Neuronal stem cell (in vitro differentiated cells): ENCODE measurements at regions not wholly inside any gene's neighbourhood (a gene's known extent, or its start where the extent isn't known, plus 50 kb on each side); places are given as distances from the start of the nearest gene placed in this dataset.

Experiments used
- DNase-seq: peaks from one replicate; pipeline ENCODE4 v3.0.0-alpha.2; 2013; ENCODE audit warnings: low spot score
- H2AFZ ChIP-seq: one replicate; pipeline ENCODE4 v1.6.1; 2013; ENCODE audit warnings: mild to moderate bottlenecking, low read length, inconsistent platforms
- H2AK5ac ChIP-seq: 2 replicates; pipeline ENCODE4 v1.6.1; 2013; ENCODE audit warnings: low read depth, mild to moderate bottlenecking, inconsistent platforms, low read length, moderate library complexity, mixed read lengths
- H2BK120ac ChIP-seq: 2 replicates; pipeline ENCODE4 v1.6.1; 2013; ENCODE audit warnings: low read depth, mild to moderate bottlenecking, inconsistent platforms, low read length, moderate library complexity, mixed read lengths
- H2BK12ac ChIP-seq: one replicate; pipeline ENCODE4 v1.6.1; 2013; ENCODE audit warnings: low read length, inconsistent platforms
- H2BK15ac ChIP-seq: 2 replicates; pipeline ENCODE4 v1.6.1; 2013; ENCODE audit warnings: mild to moderate bottlenecking, low read length, inconsistent platforms, mixed read lengths
- H2BK5ac ChIP-seq: one replicate; pipeline ENCODE4 v1.6.1; 2013; ENCODE audit warnings: inconsistent platforms, mild to moderate bottlenecking, low read length, moderate library complexity
- H3K14ac ChIP-seq: one replicate; pipeline ENCODE4 v1.6.1; 2013; ENCODE audit warnings: low read length, inconsistent platforms
- H3K18ac ChIP-seq: 2 replicates; pipeline ENCODE4 v1.6.1; 2013; ENCODE audit warnings: low read length, inconsistent platforms
- H3K23ac ChIP-seq: 2 replicates; pipeline ENCODE4 v1.6.1; 2013; ENCODE audit warnings: low read depth, mild to moderate bottlenecking, mixed read lengths, low read length, inconsistent platforms; ENCODE audit not compliant: poor library complexity
- H3K27ac ChIP-seq: replicated peaks from 3 replicates; pipeline ENCODE4 v1.5.1; 2013; ENCODE audit warnings: low read length, inconsistent platforms
- H3K27me3 ChIP-seq, 3 experiments: 2 replicates each; pipeline ENCODE4 v1.6.1; 2013; ENCODE audit warnings: low read length in 3 of 3, mild to moderate bottlenecking in 2 of 3, inconsistent platforms in 1 of 3, low read depth in 1 of 3, mixed read lengths in 1 of 3, moderate library complexity in 1 of 3; ENCODE audit not compliant: control insufficient read depth in 3 of 3, insufficient read depth in 3 of 3
- H3K36me3 ChIP-seq, 2 donors: replicated peaks in 1 of 2; 2 replicates each; pipeline ENCODE4 v1.6.1; 2013; ENCODE audit warnings: low read length in 2 of 2; ENCODE audit not compliant: control insufficient read depth in 2 of 2, insufficient read depth in 2 of 2
- H3K4ac ChIP-seq: 2 replicates; pipeline ENCODE4 v1.6.1; 2013; ENCODE audit warnings: inconsistent platforms, mild to moderate bottlenecking, low read length, moderate library complexity
- H3K4me1 ChIP-seq, 2 donors: 1 replicate in 1 of 2; 2 replicates in 1 of 2; pipeline ENCODE4 v1.6.1; 2013; ENCODE audit warnings: low read length in 2 of 2, low read depth in 1 of 2; ENCODE audit not compliant: control insufficient read depth in 2 of 2, insufficient read depth in 1 of 2
- H3K4me2 ChIP-seq: one replicate; pipeline ENCODE4 v1.6.1; 2013; ENCODE audit warnings: mild to moderate bottlenecking, low read length, inconsistent platforms; ENCODE audit not compliant: insufficient read depth, poor library complexity, severe bottlenecking
- H3K4me3 ChIP-seq, 2 donors: 2 replicates each; pipeline ENCODE4 v1.5.1; 2013; ENCODE audit warnings: low read length in 2 of 2, mild to moderate bottlenecking in 2 of 2, inconsistent platforms in 1 of 2, moderate library complexity in 1 of 2
- H3K79me1 ChIP-seq: one replicate; pipeline ENCODE4 v1.6.1; 2013; ENCODE audit warnings: low read depth, mild to moderate bottlenecking, inconsistent platforms, low read length, moderate library complexity
- H3K9ac ChIP-seq: one replicate; pipeline ENCODE4 v1.6.1; 2013; ENCODE audit warnings: mild to moderate bottlenecking, low read depth, low read length, inconsistent platforms; ENCODE audit not compliant: poor library complexity
- H3K9me3 ChIP-seq, 2 donors: replicated peaks in 1 of 2; 2 replicates each; pipeline versions ENCODE3 to v1.6.1; 2013; ENCODE audit warnings: low read length in 2 of 2, mild to moderate bottlenecking in 2 of 2, inconsistent platforms in 1 of 2, low read depth in 1 of 2, mixed read lengths in 1 of 2, moderate library complexity in 1 of 2; ENCODE audit not compliant: control insufficient read depth in 2 of 2, insufficient read depth in 1 of 2
- H4K8ac ChIP-seq: one replicate; pipeline ENCODE4 v1.6.1; 2013; ENCODE audit warnings: low read depth, mild to moderate bottlenecking, inconsistent platforms, low read length, moderate library complexity
- H4K91ac ChIP-seq: one replicate; pipeline ENCODE4 v1.6.1; 2013; ENCODE audit warnings: low read length, low read depth, mild to moderate bottlenecking, inconsistent platforms; ENCODE audit not compliant: poor library complexity
- WGBS, 2 donors: extraction: QIAGEN DNeasy Blood & Tissue Kit; methylation state at CpG; one replicate each; pipeline ENCODE4 v1.1.7; 2013; ENCODE audit warnings: missing lambda C conversion rate in 2 of 2, mixed read lengths in 1 of 2; ENCODE audit not compliant: insufficient read length in 2 of 2, insufficient replicate concordance in 1 of 2; ENCODE audit errors: extremely low coverage in 2 of 2; 5-methylcytosine and 5-hydroxymethylcytosine counted together

DNA sequence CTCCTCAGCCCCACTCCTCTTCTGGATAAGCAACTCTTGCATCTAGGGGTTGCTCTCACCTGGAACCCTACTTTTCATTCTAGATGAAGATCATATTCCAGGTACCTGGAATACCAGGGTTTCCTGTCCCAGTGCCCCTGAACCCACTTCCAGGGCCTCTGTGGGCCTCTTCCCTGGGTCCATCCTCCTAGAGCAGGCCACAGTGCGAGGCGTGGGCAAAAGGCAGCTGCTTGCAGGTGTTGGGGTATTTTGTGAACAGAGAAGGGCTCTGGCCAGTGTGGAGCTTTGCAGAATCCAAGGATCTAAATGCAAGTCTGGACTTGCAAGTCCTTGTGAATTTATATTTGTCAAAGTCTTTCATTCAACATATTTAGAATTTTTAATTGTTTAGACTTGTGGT, 240.4 kb upstream of the POU3F1 start:
- Histone ChIP-seq H3K18ac (peak overlapping the region; percentile 69), H3K14ac (no peak overlapping the region), H3K9me3 (peaks cover 0 to 3% of the 10 kb centered on the region in 2 donors), H2AK5ac (peak overlapping the region; percentile 17), H3K4ac (no peak overlapping the region), H3K9ac (no peak overlapping the region), H3K27ac (peak overlapping the region; percentile 23), H3K4me1 (peaks cover 22 to 33% of the 10 kb centered on the region in 2 donors), H3K4me3 (no peak overlapping the region), H2BK12ac (no peak overlapping the region), H2AFZ (peak overlapping the region; percentile 19), H2BK120ac (peak overlapping the region; percentile 42), H4K8ac (no peak overlapping the region), H3K4me2 (no peak overlapping the region), H2BK15ac (no peak overlapping the region), H3K36me3 (no peaks in the 10 kb centered on the region), H3K23ac (no peak overlapping the region), H3K79me1 (no peaks in the 10 kb centered on the region), H2BK5ac (no peak overlapping the region), H3K27me3 (no peaks in the 10 kb centered on the region), H4K91ac (no peak overlapping the region)
- no peak for DNase-seq
- WGBS, 2 donors = no CpG with 5 or more reads among the region's 2 CpGs

DNA sequence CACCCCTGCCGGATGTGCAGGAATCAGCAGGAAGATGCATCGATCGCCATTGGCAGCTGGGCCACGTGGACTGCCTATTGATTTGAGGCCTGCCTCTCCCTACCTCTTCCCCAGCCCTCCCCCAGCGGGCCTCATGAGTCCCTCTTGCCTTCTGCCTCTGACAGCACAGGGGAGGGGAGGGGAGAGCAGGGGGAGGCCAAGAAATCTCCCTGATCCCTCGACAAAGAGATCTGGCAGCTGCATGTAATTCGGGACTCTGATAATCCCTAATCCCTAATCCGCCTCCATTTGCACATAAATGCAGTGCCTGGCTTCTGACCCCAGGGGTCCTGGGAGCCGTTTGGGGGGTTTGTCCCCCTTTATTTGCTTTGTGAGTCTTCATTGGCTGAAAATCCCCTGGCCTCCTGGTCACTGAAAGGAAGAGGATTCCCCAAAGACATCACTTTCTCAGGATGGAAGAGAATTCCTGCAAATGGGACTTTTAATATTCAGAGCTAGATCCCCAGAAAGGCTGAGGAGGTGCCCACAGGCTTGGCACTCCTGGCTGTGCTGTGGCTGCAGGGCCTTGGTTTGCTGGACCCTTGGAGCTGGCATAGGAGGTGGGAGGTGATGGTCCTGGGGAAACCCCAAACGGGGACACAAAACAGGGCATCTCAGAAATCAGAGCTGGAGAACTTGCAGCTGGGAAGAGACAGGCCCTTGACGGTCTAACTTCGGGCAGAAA, 239.4 kb upstream of the POU3F1 start:
- H4K91ac ChIP-seq = no peak overlapping the region
- H3K4me2 ChIP-seq = no peak overlapping the region
- no peak overlapping the region for H4K8ac ChIP-seq
- H3K4ac ChIP-seq = no peak overlapping the region
- H2BK5ac ChIP-seq = no peak overlapping the region
- H3K4me3 ChIP-seq = no peak overlapping the region
- peak overlapping the region; percentile 5 for H3K18ac ChIP-seq
- no peak overlapping the region for H2AFZ ChIP-seq
- no peak overlapping the region for H2BK12ac ChIP-seq
- no peak overlapping the region for H2BK15ac ChIP-seq
- H3K36me3 ChIP-seq = no peaks in the 10 kb centered on the region
- H3K14ac ChIP-seq = no peak overlapping the region
- H3K79me1 ChIP-seq = no peaks in the 10 kb centered on the region
- H3K9ac ChIP-seq = no peak overlapping the region
- no peak overlapping the region for H2BK120ac ChIP-seq
- peak overlapping the region; percentile 79 for H3K27ac ChIP-seq
- peaks cover 16 to 25% of the 10 kb centered on the region in 2 donors for H3K4me1 ChIP-seq
- WGBS, 2 donors = no CpG with 5 or more reads among the region's 12 CpGs
- H3K27me3 ChIP-seq = no peaks in the 10 kb centered on the region
- peaks cover 0 to 3% of the 10 kb centered on the region in 2 donors for H3K9me3 ChIP-seq
- H2AK5ac ChIP-seq = no peak overlapping the region
- peak; percentile 53 for DNase-seq
- no peak overlapping the region for H3K23ac ChIP-seq

DNA sequence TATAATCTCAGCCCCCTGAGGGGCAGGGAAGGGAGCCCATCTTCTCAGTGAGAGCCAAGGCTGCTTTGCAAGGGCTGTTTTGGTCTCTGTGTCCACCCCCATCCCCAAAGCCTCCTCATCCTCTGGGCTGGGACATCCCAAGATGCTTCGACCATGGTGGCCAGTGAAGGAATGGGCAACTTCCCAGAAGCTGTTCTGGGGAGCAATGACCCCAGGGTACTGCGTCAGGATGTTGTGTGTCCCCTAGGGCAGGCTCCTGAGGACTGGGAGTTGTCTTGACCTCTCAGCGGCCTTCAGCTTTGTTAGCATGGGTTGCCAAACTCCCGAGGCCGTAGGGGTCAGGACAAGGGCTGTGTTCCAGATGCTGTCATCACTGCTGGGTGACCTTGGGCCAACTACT, 238.4 kb upstream of the POU3F1 start:
- no CpG with 5 or more reads among the region's 5 CpGs for WGBS, 2 donors
- Histone ChIP-seq H2AK5ac (no peak overlapping the region), H3K4ac (no peak overlapping the region), H3K27ac (no peak overlapping the region), H3K18ac (peak overlapping the region; percentile 1), H3K23ac (no peak overlapping the region), H2BK5ac (no peak overlapping the region), H4K91ac (no peak overlapping the region), H3K79me1 (no peaks in the 10 kb centered on the region), H2AFZ (no peak overlapping the region), H3K4me3 (no peak overlapping the region), H3K36me3 (no peaks in the 10 kb centered on the region), H4K8ac (no peak overlapping the region), H3K9me3 (peaks cover 0 to 8% of the 10 kb centered on the region in 2 donors), H3K27me3 (no peaks in the 10 kb centered on the region), H2BK12ac (no peak overlapping the region), H3K4me2 (no peak overlapping the region), H3K14ac (no peak overlapping the region), H3K4me1 (peaks cover 15 to 25% of the 10 kb centered on the region in 2 donors), H2BK15ac (no peak overlapping the region), H3K9ac (no peak overlapping the region), H2BK120ac (no peak overlapping the region)
- DNase-seq = no peak

DNA sequence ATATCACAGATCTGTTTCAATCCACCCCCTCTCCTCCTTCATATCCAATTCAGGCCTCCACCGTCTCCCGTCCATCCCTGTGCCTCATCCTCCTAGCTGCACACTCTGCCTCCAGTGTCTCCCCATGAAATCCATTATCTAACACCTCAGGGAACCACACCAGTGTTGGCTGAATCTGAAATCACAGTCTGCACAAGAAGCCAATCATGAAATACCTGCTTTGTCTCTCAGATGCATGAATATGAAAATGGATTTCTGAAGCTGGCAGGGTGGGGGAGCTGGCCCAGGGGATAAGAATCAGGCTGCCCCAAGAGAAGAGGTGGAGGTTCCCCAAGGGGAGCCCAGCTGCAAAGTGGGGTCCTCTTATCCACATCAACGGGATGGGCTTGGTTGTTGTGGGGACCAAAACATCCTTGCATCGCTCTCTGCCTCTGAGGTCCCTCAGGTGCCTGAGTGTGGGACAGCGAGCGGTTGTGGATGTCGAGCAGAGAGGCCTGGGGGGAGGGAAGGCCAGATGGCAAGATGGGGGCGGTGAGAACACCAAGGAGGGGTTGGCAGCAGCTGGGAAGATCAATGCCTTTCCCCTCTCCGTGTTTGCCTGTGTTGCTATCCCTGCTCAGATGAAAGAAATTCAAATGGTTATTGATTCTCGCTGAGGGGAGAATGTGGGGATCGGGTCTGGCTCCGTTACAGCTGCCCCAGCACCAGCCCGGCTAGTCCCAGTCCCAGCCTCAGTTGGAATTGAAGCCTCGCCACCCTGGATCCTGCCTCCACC, 237.3 kb upstream of the POU3F1 start:
- H3K79me1 ChIP-seq = no peaks in the 10 kb centered on the region
- H3K4me2 ChIP-seq = no peak overlapping the region
- H3K18ac ChIP-seq = peak overlapping the region; percentile 13
- H3K4ac ChIP-seq = no peak overlapping the region
- H2AFZ ChIP-seq = no peak overlapping the region
- H2BK15ac ChIP-seq = peak overlapping the region; percentile 12
- H3K27me3 ChIP-seq = no peaks in the 10 kb centered on the region
- peaks cover 15 to 25% of the 10 kb centered on the region in 2 donors for H3K4me1 ChIP-seq
- no peak overlapping the region for H3K4me3 ChIP-seq
- H4K8ac ChIP-seq = no peak overlapping the region
- H3K14ac ChIP-seq = no peak overlapping the region
- H2BK120ac ChIP-seq = peak overlapping the region; percentile 2
- peak overlapping the region; percentile 43 for H2BK12ac ChIP-seq
- H2BK5ac ChIP-seq = no peak overlapping the region
- H3K23ac ChIP-seq = no peak overlapping the region
- H3K36me3 ChIP-seq = no peaks in the 10 kb centered on the region
- DNase-seq = no peak
- no peak overlapping the region for H4K91ac ChIP-seq
- H3K9ac ChIP-seq = no peak overlapping the region
- peak overlapping the region; percentile 76 for H2AK5ac ChIP-seq
- no CpG with 5 or more reads among the region's 14 CpGs for WGBS, 2 donors
- H3K27ac ChIP-seq = no peak overlapping the region
- H3K9me3 ChIP-seq = peaks cover 2 to 17% of the 10 kb centered on the region in 2 donors
